ENCODE measurements at regions not wholly inside any gene's neighbourhood (a gene's known extent, or its start where the extent isn't known, plus 50 kb on each side); places are given as distances from the start of the nearest gene placed in this dataset.

DNA sequence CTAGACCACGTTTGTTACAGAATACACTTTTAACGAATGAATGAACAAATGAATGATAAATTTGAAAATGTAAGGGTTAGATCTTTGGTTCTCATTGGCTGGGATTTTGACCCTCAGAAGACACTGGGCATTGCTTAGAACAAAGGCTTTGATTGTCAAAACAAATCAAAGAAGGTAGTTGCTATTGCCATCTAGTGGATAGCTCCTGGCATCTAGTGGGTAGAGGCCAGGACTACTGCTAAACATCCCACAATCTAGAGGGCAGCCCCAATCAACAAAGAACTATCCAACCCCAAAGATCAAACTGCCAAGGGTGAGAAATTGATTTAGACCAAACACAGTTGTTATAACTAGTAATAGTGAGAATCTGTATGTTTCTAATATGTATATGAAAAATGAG, 552.3 kb downstream of the KCNJ3 start:
- no peaks in the 10 kb centered on the region for H3K27me3 ChIP-seq (replicated peaks in 2 of 5; ENCODE audit: control insufficient read depth in 4 of 5, insufficient read depth in 5 of 5, low read length in 4 of 5)
- no peaks in the 10 kb centered on the region for H3K36me3 ChIP-seq (ENCODE audit: control insufficient read depth in 4 of 4, insufficient read depth in 4 of 4, low read length in 3 of 4)
- no CpG with 5 or more reads among the region's 2 CpGs for WGBS (ENCODE audit: insufficient coverage)
- POLR2A ChIA-PET = interaction anchor here (0.5 kb wide), 1 partner anchor 740 kb away, joined by 3 read pairs; no protein-coding TSS in a partner anchor
- no peak overlapping the region for H3K4me3 ChIP-seq (ENCODE audit: control insufficient read depth in 1 of 7, extremely low read depth in 1 of 7, insufficient read depth in 4 of 7, low read depth in 2 of 7, low read length in 6 of 7)
- H3K27ac ChIP-seq (ENCODE audit: insufficient read depth in 1 of 2, low read depth in 1 of 2, low read length in 2 of 2, poor library complexity in 1 of 2, severe bottlenecking in 2 of 2) = no peak overlapping the region
- DNase-seq = peak; percentile 3 to 21 (median 19)
- H3K4me1 ChIP-seq (ENCODE audit: control extremely low read depth in 1 of 4, control insufficient read depth in 4 of 4, insufficient read depth in 4 of 4, low read length in 3 of 4) = peaks cover 0 to 2% (median 0%) of the 10 kb centered on the region in 4 experiments
- no peaks in the 10 kb centered on the region for H3K9me3 ChIP-seq (ENCODE audit: control extremely low read depth in 1 of 5, control insufficient read depth in 4 of 5, insufficient read depth in 2 of 5, low read depth in 1 of 5, low read length in 4 of 5)
- CTCF ChIA-PET = interaction anchor here (0.7 kb wide), 1 partner anchor 816 kb away, joined by 3 read pairs; no protein-coding TSS in a partner anchor

DNA sequence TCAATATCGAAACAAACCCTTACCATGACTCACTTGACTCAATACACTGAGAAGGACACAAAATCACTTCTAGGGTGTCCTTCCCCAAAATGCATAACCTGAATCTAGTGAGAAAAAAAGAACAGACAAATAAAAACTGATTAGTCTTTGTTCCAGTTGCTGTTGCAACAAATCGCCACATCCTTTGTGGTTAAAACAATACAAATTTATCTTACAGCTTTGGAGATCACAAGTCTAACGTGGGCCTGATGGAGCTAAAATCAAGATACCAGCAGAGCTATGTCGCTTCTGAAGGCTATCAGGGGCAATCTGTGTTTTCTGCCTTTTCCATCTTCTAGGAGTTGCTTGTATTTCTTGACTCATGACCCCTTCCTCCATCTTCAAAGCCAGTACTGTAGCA, 541.7 kb downstream of the KCNJ3 start:
- peak in 2 of 3 donors; percentile 51 to 58 for DNase-seq
- Histone ChIP-seq H3K4me3 (ENCODE audit: control insufficient read depth in 1 of 7, extremely low read depth in 1 of 7, insufficient read depth in 4 of 7, low read depth in 2 of 7, low read length in 6 of 7) (no peak overlapping the region), H3K9me3 (ENCODE audit: control extremely low read depth in 1 of 5, control insufficient read depth in 4 of 5, insufficient read depth in 2 of 5, low read depth in 1 of 5, low read length in 4 of 5) (peaks cover 0 to 4% (median 0%) of the 10 kb centered on the region in 5 experiments), H3K4me1 (ENCODE audit: control extremely low read depth in 1 of 4, control insufficient read depth in 4 of 4, insufficient read depth in 4 of 4, low read length in 3 of 4) (no peaks in the 10 kb centered on the region), H3K27me3 (replicated peaks in 2 of 5; ENCODE audit: control insufficient read depth in 4 of 5, insufficient read depth in 5 of 5, low read length in 4 of 5) (no peaks in the 10 kb centered on the region), H3K36me3 (ENCODE audit: control insufficient read depth in 4 of 4, insufficient read depth in 4 of 4, low read length in 3 of 4) (no peaks in the 10 kb centered on the region), H3K27ac (ENCODE audit: insufficient read depth in 1 of 2, low read depth in 1 of 2, low read length in 2 of 2, poor library complexity in 1 of 2, severe bottlenecking in 2 of 2) (no peak overlapping the region)
- 39% methylated on average over 3 of the region's 4 CpGs for WGBS (ENCODE audit: insufficient coverage)
- CTCF ChIA-PET = no interaction called here
- POLR2A ChIA-PET = no interaction called here

DNA sequence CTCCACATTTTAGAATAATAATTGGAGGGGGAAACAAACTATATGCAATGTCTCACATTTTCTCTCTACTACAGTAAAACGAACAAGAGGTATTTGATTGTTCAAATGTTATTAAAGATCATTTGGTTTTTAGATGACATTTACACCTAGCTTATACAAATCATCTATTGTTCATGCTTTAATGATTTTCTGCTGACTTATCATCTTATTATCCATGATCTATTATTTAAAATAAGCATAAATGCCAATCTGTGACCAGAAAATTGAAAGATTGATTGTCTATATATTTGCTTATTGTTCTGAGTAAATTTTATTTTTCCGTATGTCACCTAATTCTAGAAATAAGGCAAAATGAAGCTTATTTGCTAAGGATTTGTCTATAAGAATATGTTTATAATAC, 537.2 kb downstream of the KCNJ3 start:
- Histone ChIP-seq H3K4me3 (ENCODE audit: control insufficient read depth in 1 of 7, extremely low read depth in 1 of 7, insufficient read depth in 4 of 7, low read depth in 2 of 7, low read length in 6 of 7) (no peak overlapping the region), H3K27me3 (replicated peaks in 2 of 5; ENCODE audit: control insufficient read depth in 4 of 5, insufficient read depth in 5 of 5, low read length in 4 of 5) (no peaks in the 10 kb centered on the region), H3K36me3 (ENCODE audit: control insufficient read depth in 4 of 4, insufficient read depth in 4 of 4, low read length in 3 of 4) (no peaks in the 10 kb centered on the region), H3K9me3 (ENCODE audit: control extremely low read depth in 1 of 5, control insufficient read depth in 4 of 5, insufficient read depth in 2 of 5, low read depth in 1 of 5, low read length in 4 of 5) (peaks cover 0 to 4% (median 0%) of the 10 kb centered on the region in 5 experiments), H3K27ac (ENCODE audit: insufficient read depth in 1 of 2, low read depth in 1 of 2, low read length in 2 of 2, poor library complexity in 1 of 2, severe bottlenecking in 2 of 2) (no peak overlapping the region), H3K4me1 (ENCODE audit: control extremely low read depth in 1 of 4, control insufficient read depth in 4 of 4, insufficient read depth in 4 of 4, low read length in 3 of 4) (no peaks in the 10 kb centered on the region)
- no peak for DNase-seq
- POLR2A ChIA-PET = no interaction called here
- CTCF ChIA-PET = no interaction called here
- no CpG with 5 or more reads among the region's 2 CpGs for WGBS (ENCODE audit: insufficient coverage)

DNA sequence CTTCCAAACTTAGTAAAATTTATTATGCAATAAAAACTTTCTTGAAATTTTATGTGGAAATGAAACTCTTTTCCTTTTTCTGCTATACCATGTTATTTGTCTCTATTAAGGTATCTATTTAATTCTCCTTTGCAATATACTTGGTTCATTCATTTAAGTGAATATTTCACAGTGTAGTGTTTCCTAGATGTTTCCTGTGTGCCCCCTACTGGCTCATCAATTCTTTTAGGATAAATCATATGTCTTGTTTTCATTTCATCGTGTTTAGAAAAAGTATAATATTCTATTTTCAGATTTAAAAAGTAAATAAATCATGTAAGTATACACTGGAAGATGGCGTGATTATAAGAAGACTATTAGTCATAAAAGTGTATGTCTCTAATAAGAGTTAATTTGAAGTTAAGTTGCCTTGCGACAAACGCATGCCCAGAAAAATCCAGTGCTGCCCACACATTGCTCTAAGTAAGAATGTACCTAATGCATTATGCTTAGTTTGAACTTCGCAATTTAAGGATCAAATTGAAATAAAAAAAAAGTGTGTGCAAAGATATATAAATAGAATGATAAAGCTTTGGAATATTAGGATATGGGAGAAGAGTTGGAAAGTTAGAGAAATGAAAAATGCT, 525.4 kb downstream of the KCNJ3 start:
- H3K4me3 ChIP-seq (ENCODE audit: control insufficient read depth in 1 of 7, extremely low read depth in 1 of 7, insufficient read depth in 4 of 7, low read depth in 2 of 7, low read length in 6 of 7) = no peak overlapping the region
- H3K36me3 ChIP-seq (ENCODE audit: control insufficient read depth in 4 of 4, insufficient read depth in 4 of 4, low read length in 3 of 4) = no peaks in the 10 kb centered on the region
- 91% methylated on average over 3 of the region's 5 CpGs for WGBS (ENCODE audit: insufficient coverage)
- ChIA-PET CTCF (interaction anchor here (1.0 to 1.9 kb wide), 3 partner anchors 8 to 613 kb away, joined by 3 to 8 read pairs (median 3); no protein-coding TSS in a partner anchor), POLR2A (no interaction called here)
- no peaks in the 10 kb centered on the region for H3K9me3 ChIP-seq (ENCODE audit: control extremely low read depth in 1 of 5, control insufficient read depth in 4 of 5, insufficient read depth in 2 of 5, low read depth in 1 of 5, low read length in 4 of 5)
- H3K4me1 ChIP-seq (ENCODE audit: control extremely low read depth in 1 of 4, control insufficient read depth in 4 of 4, insufficient read depth in 4 of 4, low read length in 3 of 4) = no peaks in the 10 kb centered on the region
- no peak overlapping the region for H3K27ac ChIP-seq (ENCODE audit: insufficient read depth in 1 of 2, low read depth in 1 of 2, low read length in 2 of 2, poor library complexity in 1 of 2, severe bottlenecking in 2 of 2)
- no peaks in the 10 kb centered on the region for H3K27me3 ChIP-seq (replicated peaks in 2 of 5; ENCODE audit: control insufficient read depth in 4 of 5, insufficient read depth in 5 of 5, low read length in 4 of 5)
- peak; percentile 15 to 56 (median 43) for DNase-seq

DNA sequence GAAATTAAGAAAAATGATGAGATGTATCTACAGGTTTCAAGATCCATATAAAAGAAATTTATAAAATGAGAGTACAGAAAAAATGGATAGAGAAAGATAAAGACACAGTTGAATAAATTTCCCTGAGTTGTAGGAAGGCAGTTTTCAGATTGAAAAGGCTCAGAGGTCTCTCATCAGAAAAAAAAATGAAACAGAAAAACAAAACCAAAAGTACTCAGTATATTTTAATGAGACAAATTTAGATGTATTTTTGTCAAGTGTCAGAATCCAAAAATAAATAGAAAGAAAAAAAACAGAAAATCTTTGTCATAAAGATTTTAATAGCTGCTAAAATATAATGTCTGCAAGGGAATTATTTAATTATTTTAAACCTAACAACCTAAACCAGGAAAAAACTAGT, 520.5 kb downstream of the KCNJ3 start:
- H3K9me3 ChIP-seq (ENCODE audit: control extremely low read depth in 1 of 5, control insufficient read depth in 4 of 5, insufficient read depth in 2 of 5, low read depth in 1 of 5, low read length in 4 of 5) = no peaks in the 10 kb centered on the region
- CTCF ChIA-PET = no interaction called here
- POLR2A ChIA-PET = no interaction called here

DNA sequence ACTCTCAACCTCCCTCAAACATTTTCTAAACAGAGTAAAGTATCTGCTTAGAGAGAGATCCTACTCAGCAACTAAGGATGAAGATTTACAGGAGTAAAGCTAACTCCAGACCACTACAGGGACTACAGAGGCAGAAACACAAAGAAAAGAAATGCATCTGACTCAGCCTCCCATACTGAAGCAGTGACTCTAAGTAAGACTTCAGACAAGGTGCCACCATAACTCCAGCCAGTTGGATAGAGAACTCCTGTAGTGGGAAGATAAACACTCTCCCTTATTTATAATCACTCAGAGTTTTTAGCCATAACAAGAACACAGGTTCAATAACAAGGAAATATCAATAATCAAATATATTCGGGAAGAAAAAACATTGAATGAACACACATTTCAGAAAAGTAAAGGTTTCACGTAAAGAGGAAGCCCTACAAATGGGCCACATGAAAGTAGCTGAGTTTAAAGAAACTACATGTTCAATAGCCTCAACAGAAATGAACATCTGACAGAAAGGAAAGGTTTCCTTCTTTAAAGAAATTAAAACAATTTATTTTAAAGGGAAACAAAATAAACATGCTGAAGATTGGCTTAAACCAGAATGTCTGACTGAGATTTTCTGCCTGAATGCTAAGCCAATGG, 519.9 kb downstream of the KCNJ3 start:
- no peaks in the 10 kb centered on the region for H3K27me3 ChIP-seq (replicated peaks in 2 of 5; ENCODE audit: control insufficient read depth in 4 of 5, insufficient read depth in 5 of 5, low read length in 4 of 5)
- no CpG with 5 or more reads among the region's 2 CpGs for WGBS (ENCODE audit: insufficient coverage)
- ChIA-PET POLR2A (no interaction called here), CTCF (interaction anchor here (0.9 kb wide), 1 partner anchor 816 kb away, joined by 3 read pairs; no protein-coding TSS in a partner anchor)
- no peaks in the 10 kb centered on the region for H3K36me3 ChIP-seq (ENCODE audit: control insufficient read depth in 4 of 4, insufficient read depth in 4 of 4, low read length in 3 of 4)
- H3K27ac ChIP-seq (ENCODE audit: insufficient read depth in 1 of 2, low read depth in 1 of 2, low read length in 2 of 2, poor library complexity in 1 of 2, severe bottlenecking in 2 of 2) = no peak overlapping the region
- DNase-seq = no peak
- no peak overlapping the region for H3K4me3 ChIP-seq (ENCODE audit: control insufficient read depth in 1 of 7, extremely low read depth in 1 of 7, insufficient read depth in 4 of 7, low read depth in 2 of 7, low read length in 6 of 7)
- H3K4me1 ChIP-seq (ENCODE audit: control extremely low read depth in 1 of 4, control insufficient read depth in 4 of 4, insufficient read depth in 4 of 4, low read length in 3 of 4) = no peaks in the 10 kb centered on the region
- no peaks in the 10 kb centered on the region for H3K9me3 ChIP-seq (ENCODE audit: control extremely low read depth in 1 of 5, control insufficient read depth in 4 of 5, insufficient read depth in 2 of 5, low read depth in 1 of 5, low read length in 4 of 5)

More for the DNA sequence above, 520.5 kb downstream of the KCNJ3 start:
- Histone ChIP-seq H3K36me3 (ENCODE audit: control insufficient read depth in 4 of 4, insufficient read depth in 4 of 4, low read length in 3 of 4) (no peaks in the 10 kb centered on the region), H3K27me3 (replicated peaks in 2 of 5; ENCODE audit: control insufficient read depth in 4 of 5, insufficient read depth in 5 of 5, low read length in 4 of 5) (no peaks in the 10 kb centered on the region), H3K27ac (ENCODE audit: insufficient read depth in 1 of 2, low read depth in 1 of 2, low read length in 2 of 2, poor library complexity in 1 of 2, severe bottlenecking in 2 of 2) (no peak overlapping the region), H3K4me3 (ENCODE audit: control insufficient read depth in 1 of 7, extremely low read depth in 1 of 7, insufficient read depth in 4 of 7, low read depth in 2 of 7, low read length in 6 of 7) (no peak overlapping the region), H3K4me1 (ENCODE audit: control extremely low read depth in 1 of 4, control insufficient read depth in 4 of 4, insufficient read depth in 4 of 4, low read length in 3 of 4) (no peaks in the 10 kb centered on the region)
- DNase-seq = no peak

DNA sequence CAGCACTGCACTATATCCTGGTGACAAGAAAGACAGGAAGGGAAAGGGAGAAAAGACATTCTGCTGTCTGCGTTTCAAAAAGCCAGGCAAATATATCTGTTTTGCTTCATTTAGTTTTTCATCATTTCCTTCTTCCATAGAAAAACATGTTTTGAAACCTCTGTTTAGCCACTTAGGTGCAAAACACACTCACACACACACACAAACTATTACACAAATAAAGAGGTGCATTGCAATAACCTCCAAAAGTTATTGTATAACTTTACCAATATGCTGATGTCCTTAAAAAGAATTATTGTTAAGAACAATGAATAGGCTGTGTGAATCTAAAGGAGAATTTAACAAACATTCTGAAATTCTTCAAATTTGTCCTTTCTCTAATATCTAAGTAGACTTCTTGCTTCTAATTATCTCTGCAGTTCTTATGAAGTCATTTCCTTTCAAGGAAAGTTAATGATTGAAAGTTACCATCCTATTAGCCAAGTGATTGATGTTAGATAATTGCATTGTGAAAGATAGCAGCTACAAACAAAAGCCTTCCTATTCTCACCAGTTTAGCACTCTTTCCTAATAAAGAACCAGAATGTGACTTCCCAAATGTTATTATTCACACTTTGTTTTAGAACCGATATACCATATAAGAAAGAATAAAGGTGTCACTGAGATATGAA, 516.7 kb downstream of the KCNJ3 start:
- CTCF ChIA-PET = no interaction called here
- H3K36me3 ChIP-seq (ENCODE audit: control insufficient read depth in 4 of 4, insufficient read depth in 4 of 4, low read length in 3 of 4) = no peaks in the 10 kb centered on the region
- POLR2A ChIA-PET = no interaction called here
- WGBS (ENCODE audit: insufficient coverage) = no CpG with 5 or more reads among the region's 2 CpGs
- H3K27me3 ChIP-seq (replicated peaks in 2 of 5; ENCODE audit: control insufficient read depth in 4 of 5, insufficient read depth in 5 of 5, low read length in 4 of 5) = no peaks in the 10 kb centered on the region
- no peak overlapping the region for H3K27ac ChIP-seq (ENCODE audit: insufficient read depth in 1 of 2, low read depth in 1 of 2, low read length in 2 of 2, poor library complexity in 1 of 2, severe bottlenecking in 2 of 2)
- DNase-seq = no peak
- H3K9me3 ChIP-seq (ENCODE audit: control extremely low read depth in 1 of 5, control insufficient read depth in 4 of 5, insufficient read depth in 2 of 5, low read depth in 1 of 5, low read length in 4 of 5) = no peaks in the 10 kb centered on the region
- no peak overlapping the region for H3K4me3 ChIP-seq (ENCODE audit: control insufficient read depth in 1 of 7, extremely low read depth in 1 of 7, insufficient read depth in 4 of 7, low read depth in 2 of 7, low read length in 6 of 7)
- no peaks in the 10 kb centered on the region for H3K4me1 ChIP-seq (ENCODE audit: control extremely low read depth in 1 of 4, control insufficient read depth in 4 of 4, insufficient read depth in 4 of 4, low read length in 3 of 4)
